Ramos (cell line): ENCODE measurements at regions not wholly inside any gene's neighbourhood (a gene's known extent, or its start where the extent isn't known, plus 50 kb on each side); places are given as distances from the start of the nearest gene placed in this dataset.

Source experiments
- in situ Hi-C: fragments of 300-500 bp; cut with MboI; formaldehyde crosslinking; loops from one replicate; pipeline ENCODE4 v1.14.3; 2022; ENCODE audit warnings: low sequenced_read_pairs; ENCODE audit not compliant: unreplicated experiment

- in situ Hi-C loops, result no loop called here
Observed at GRCh38 chr5:15037247-15037908, 165.8 kb upstream of the ANKH start.

GRCh38 chr5:15034379-15034778, 162.8 kb upstream of the ANKH start:
- in situ Hi-C loops, result no loop called here

- in situ Hi-C loops, result no loop called here
Observed at GRCh38 chr5:15031180-15031579, 159.6 kb upstream of the ANKH start.

GRCh38 chr5:15027764-15028163, 156.2 kb upstream of the ANKH start:
- in situ Hi-C loops, result no loop called here

GRCh38 chr5:15026944-15027343, 155.4 kb upstream of the ANKH start:
- in situ Hi-C loops, result no loop called here

GRCh38 chr5:15026011-15026893, 154.7 kb upstream of the ANKH start:
- in situ Hi-C loops, result no loop called here

GRCh38 chr5:15023846-15024245, 152.3 kb upstream of the ANKH start:
- in situ Hi-C loops, result no loop called here

- in situ Hi-C loops, result no loop called here
Observed at GRCh38 chr5:15023266-15023665, 151.7 kb upstream of the ANKH start.

GRCh38 chr5:15021266-15022046, 149.9 kb upstream of the ANKH start:
- in situ Hi-C loops, result no loop called here

GRCh38 chr5:15020736-15021135, 149.2 kb upstream of the ANKH start:
- in situ Hi-C loops, result no loop called here

GRCh38 chr5:15014809-15015208, 143.2 kb upstream of the ANKH start:
- in situ Hi-C loops, result loop anchor here (10.0 kb wide), 1 partner anchor 660 kb away; no protein-coding TSS in a partner anchor

GRCh38 chr5:15013654-15014463, 142.3 kb upstream of the ANKH start:
- in situ Hi-C loops, result loop anchor here (10.0 kb wide), 1 partner anchor 659 kb away; no protein-coding TSS in a partner anchor

GRCh38 chr5:15012061-15012460, 140.5 kb upstream of the ANKH start:
- in situ Hi-C loops, result loop anchor here (10.0 kb wide), 1 partner anchor 657 kb away; no protein-coding TSS in a partner anchor

GRCh38 chr5:15010936-15011335, 139.4 kb upstream of the ANKH start:
- in situ Hi-C loops, result loop anchor here (10.0 kb wide), 1 partner anchor 656 kb away; no protein-coding TSS in a partner anchor

GRCh38 chr5:15009420-15009819, 137.8 kb upstream of the ANKH start:
- in situ Hi-C loops, result no loop called here

- in situ Hi-C loops, result no loop called here
Observed at GRCh38 chr5:15008921-15009320, 137.3 kb upstream of the ANKH start.

- in situ Hi-C loops, result no loop called here
Observed at GRCh38 chr5:15008476-15008875, 136.9 kb upstream of the ANKH start.

GRCh38 chr5:15007646-15008045, 136.1 kb upstream of the ANKH start:
- in situ Hi-C loops, result no loop called here

GRCh38 chr5:15004506-15004905, 132.9 kb upstream of the ANKH start:
- in situ Hi-C loops, result loop anchor here (5.0 kb wide), 1 partner anchor 282 kb away; no protein-coding TSS in a partner anchor

GRCh38 chr5:15003511-15003920, 131.9 kb upstream of the ANKH start:
- in situ Hi-C loops, result loop anchor here (5.0 kb wide), 1 partner anchor 281 kb away; no protein-coding TSS in a partner anchor
